Endothelial cell of umbilical vein (primary cell): ENCODE measurements at regions not wholly inside any gene's neighbourhood (a gene's known extent, or its start where the extent isn't known, plus 50 kb on each side); places are given as distances from the start of the nearest gene placed in this dataset.

Source experiments
- BruUV-seq: library from RNA; stranded (reverse); fragments of 400-500 nt; replicated peaks from 2 replicates; lab custom pipeline; 2021; lab: Mats Ljungman, UMichigan
- CTCF ChIA-PET: fragments of 300-600, 350-600 bp; sonication (Branson Sonifier 250); formaldehyde crosslinking; loops from one replicate; lab custom pipeline; 2021; ENCODE audit warnings: antibody characterized with exemption, inconsistent platforms; lab: Charles Lee
- POLR2A ChIA-PET: fragments of 300-600, 350-600 bp; sonication (Branson Sonifier 250); formaldehyde crosslinking; loops from one replicate; lab custom pipeline; 2021; ENCODE audit warnings: antibody characterized with exemption, inconsistent platforms; lab: Charles Lee
- DNase-seq: peaks from one replicate; pipeline ENCODE4 v3.0.0-alpha.2; 2011; ENCODE audit warnings: low read depth, low spot score
- FAIRE-seq: peaks from 2 replicates; lab custom pipeline; 2011; peaks lifted over from hg19 to GRCh38; lab: Jason Lieb, UNC
- H2AFZ ChIP-seq: 2 replicates; pipeline ENCODE4 v1.6.0; 2012; ENCODE audit warnings: low read depth, low read length, control low read depth, inconsistent platforms
- H3K27ac ChIP-seq: 2 replicates; pipeline ENCODE4 v1.5.1; 2011; ENCODE audit warnings: low read depth, mild to moderate bottlenecking, control low read depth, low read length, moderate library complexity; ENCODE audit not compliant: insufficient read depth
- H3K27me3 ChIP-seq, 2 experiments: 2 replicates each; pipeline versions ENCODE4 v1.6.0 to v1.6.1; 2011; ENCODE audit warnings: low read length in 2 of 2, mixed read lengths in 1 of 2; ENCODE audit not compliant: control insufficient read depth in 2 of 2, insufficient read depth in 2 of 2
- H3K36me3 ChIP-seq, 2 experiments: 2 replicates in 1 of 2; 3 replicates in 1 of 2; pipeline ENCODE4 v1.5.1; 2011; ENCODE audit warnings: low read length in 2 of 2, mild to moderate bottlenecking in 1 of 2, moderate library complexity in 1 of 2; ENCODE audit not compliant: control insufficient read depth in 2 of 2, insufficient read depth in 2 of 2; ENCODE audit errors: extremely low read depth in 1 of 2
- H3K4me1 ChIP-seq: 3 replicates; pipeline ENCODE4 v1.5.1; 2011; ENCODE audit warnings: mild to moderate bottlenecking, low read length; ENCODE audit not compliant: control insufficient read depth, insufficient read depth; ENCODE audit errors: extremely low read depth
- H3K4me2 ChIP-seq: 2 replicates; pipeline ENCODE4 v1.6.1; 2011; ENCODE audit warnings: low read length, control low read depth, mixed read lengths; ENCODE audit not compliant: insufficient read depth
- H3K4me3 ChIP-seq, 3 experiments: fragments of 200-600 bp in 1 of 3; sonication (generic), shearing (Covaris generic) in 1 of 3; replicated peaks in 1 of 3; 2 replicates each; pipeline ENCODE4 v1.5.1; 2011 to 2016; ENCODE audit warnings: control low read depth in 3 of 3, low read length in 3 of 3, mild to moderate bottlenecking in 2 of 3, inconsistent platforms in 1 of 3, low read depth in 1 of 3, moderate library complexity in 1 of 3; ENCODE audit not compliant: insufficient read depth in 1 of 3
- H3K79me2 ChIP-seq: 2 replicates; pipeline ENCODE4 v1.6.0; 2012; ENCODE audit warnings: low read length, inconsistent platforms; ENCODE audit not compliant: control insufficient read depth, insufficient read depth
- H3K9ac ChIP-seq: replicated peaks from 2 replicates; pipeline ENCODE3; 2011; ENCODE audit warnings: low read length, control low read depth; ENCODE audit not compliant: insufficient read depth; ENCODE audit errors: extremely low read depth
- H3K9me1 ChIP-seq: replicated peaks from 3 replicates; pipeline ENCODE4 v1.6.0; 2011; ENCODE audit warnings: mild to moderate bottlenecking, low read length; ENCODE audit not compliant: control insufficient read depth, insufficient read depth; ENCODE audit errors: extremely low read depth
- H3K9me3 ChIP-seq: replicated peaks from 2 replicates; pipeline ENCODE4 v1.5.1; 2012; ENCODE audit warnings: low read length, inconsistent platforms; ENCODE audit not compliant: control insufficient read depth, insufficient read depth
- H4K20me1 ChIP-seq: replicated peaks from 2 replicates; pipeline ENCODE3; 2011; ENCODE audit warnings: mild to moderate bottlenecking, low read length; ENCODE audit not compliant: control insufficient read depth, insufficient read depth; ENCODE audit errors: extremely low read depth
- CTCF ChIP-seq, 2 donors: IDR thresholded peaks; 1 replicate in 1 of 2; 2 replicates in 1 of 2; pipeline ENCODE4 v1.5.1; 2011; ENCODE audit warnings: low read length in 2 of 2, mild to moderate bottlenecking in 2 of 2, moderate library complexity in 2 of 2, control low read depth in 1 of 2, inconsistent platforms in 1 of 2, low read depth in 1 of 2; ENCODE audit not compliant: insufficient read depth in 1 of 2; ENCODE audit errors: extremely low read depth in 1 of 2
- EZH2 ChIP-seq: IDR thresholded peaks from 2 replicates; pipeline ENCODE4 v1.6.1; 2012; ENCODE audit warnings: borderline replicate concordance, low read depth, mild to moderate bottlenecking, moderate library complexity, low read length, inconsistent platforms; ENCODE audit not compliant: severe bottlenecking
- GATA2 ChIP-seq: IDR thresholded peaks from 2 replicates; pipeline ENCODE4 v1.7.0; 2011; ENCODE audit warnings: low read depth, mild to moderate bottlenecking, moderate library complexity, mixed read lengths, low read length; ENCODE audit not compliant: insufficient read length, insufficient read depth
- JUN ChIP-seq: IDR thresholded peaks from 2 replicates; pipeline ENCODE4 v1.6.1; 2011; ENCODE audit warnings: borderline replicate concordance, low read depth; ENCODE audit not compliant: insufficient read length, insufficient read depth
- MAX ChIP-seq: IDR thresholded peaks from 2 replicates; pipeline ENCODE4 v1.6.1; 2011; ENCODE audit not compliant: insufficient read depth, insufficient read length
- MYC ChIP-seq: IDR thresholded peaks from one replicate; pipeline ENCODE4 v1.6.1; 2011; ENCODE audit warnings: mild to moderate bottlenecking, low read depth, low read length
- POLR2AphosphoS5 ChIP-seq: IDR thresholded peaks from 2 replicates; pipeline ENCODE4 v1.6.1; 2012; ENCODE audit warnings: low read depth, mild to moderate bottlenecking, control low read depth, low read length, moderate library complexity; ENCODE audit not compliant: insufficient read depth
- dilution Hi-C: fragments of 300-500 bp; cut with MboI; formaldehyde crosslinking; loops from one replicate; pipeline ENCODE4 v1.15.0; 2019; ENCODE audit warnings: low sequenced_read_pairs; ENCODE audit not compliant: extremely low pct_ligation_motif_present
- intact Hi-C: fragments of 100-400 bp; cut with micrococcal nuclease; formaldehyde crosslinking; loops from one replicate; pipeline ENCODE4 v1.10.0; 2022

- POLR2A ChIA-PET = interaction anchor here (0.6 kb wide), 1 partner anchor 49 kb away, joined by 3 read pairs; no protein-coding TSS in a partner anchor
- Histone ChIP-seq H2AFZ (no peak overlapping the region), H4K20me1 (no peaks in the 10 kb centered on the region), H3K27me3 (no peaks in the 10 kb centered on the region), H3K9ac (no peak overlapping the region), H3K4me2 (no peak overlapping the region), H3K4me3 (no peak overlapping the region), H3K4me1 (no peaks in the 10 kb centered on the region), H3K9me1 (no peaks in the 10 kb centered on the region), H3K36me3 (no peaks in the 10 kb centered on the region), H3K79me2 (no peaks in the 10 kb centered on the region), H3K27ac (no peak overlapping the region), H3K9me3 (no peaks in the 10 kb centered on the region)
- DNase-seq (no peak), FAIRE-seq (no peak)
- dilution Hi-C loops (no loop called here), intact Hi-C loops (no loop called here)
- no peak for TF ChIP-seq MAX
- TF ChIP-seq MYC = no peak
- TF ChIP-seq EZH2 = no peak
- no peak for TF ChIP-seq JUN
- no peak for TF ChIP-seq CTCF (IDR thresholded peaks at IDR 0.05; ENCODE audit: extremely low read depth in 1 of 2, insufficient read depth in 1 of 2, low read depth in 1 of 2, low read length in 2 of 2)
- no peak for TF ChIP-seq GATA2
- no peak for TF ChIP-seq POLR2AphosphoS5
- no TSS peak for BruUV-seq
- CTCF ChIA-PET = interaction anchor here (0.6 kb wide), 2 partner anchors 68 to 198 kb away, joined by 3 to 4 read pairs; no protein-coding TSS in a partner anchor
Measured at GRCh38 chr3:157858821-157859220, 247.4 kb downstream of the SHOX2 start.
